ENCODE measurements at regions not wholly inside any gene's neighbourhood (a gene's known extent, or its start where the extent isn't known, plus 50 kb on each side); places are given as distances from the start of the nearest gene placed in this dataset.

- TF ChIP-seq ZNF596 (tag by site-specific recombination; IDR thresholded peaks at IDR 0.05) (no peak), BCL6B (tag by site-specific recombination; IDR thresholded peaks at IDR 0.05) (no peak)
Observed at GRCh38 chr16:35150805-35151312, 1691.4 kb downstream of the TP53TG3F start (continued).

- Histone ChIP-seq H3K36me3 (ENCODE audit: control insufficient read depth in 2 of 2, insufficient read depth in 1 of 2, low read length in 2 of 2) (no peaks in the 10 kb centered on the region), H3K4me3 (ENCODE audit: low read depth, low read length) (no peak overlapping the region), H3K9me3 (ENCODE audit: control insufficient read depth, insufficient read depth, low read depth, low read length) (no peaks in the 10 kb centered on the region), H3K27ac (ENCODE audit: extremely low read depth, low read depth, low read length) (no peak overlapping the region), H3K4me1 (ENCODE audit: control insufficient read depth, insufficient read depth, low read length) (no peaks in the 10 kb centered on the region)
- TF ChIP-seq ZNF211 (tag by site-specific recombination; IDR thresholded peaks at IDR 0.05; ENCODE audit: low read depth) (no peak), HOXD13 (CRISPR knock-in tag; IDR thresholded peaks at IDR 0.05; ENCODE audit: borderline replicate concordance) (no peak), ZFP41 (tag by site-specific recombination; IDR thresholded peaks at IDR 0.05; ENCODE audit: borderline replicate concordance) (no peak), CTCF (tag by site-specific recombination; IDR thresholded peaks at IDR 0.05) (no peak), ZNF521 (tag by site-specific recombination; IDR thresholded peaks at IDR 0.05) (no peak), ZIC2 (tag by site-specific recombination; IDR thresholded peaks at IDR 0.05) (no peak), KLF7 (tag by site-specific recombination; IDR thresholded peaks at IDR 0.05; ENCODE audit: borderline replicate concordance) (no peak), ZNF223 (tag by site-specific recombination; IDR thresholded peaks at IDR 0.05) (no peak), BCL11B (tag by site-specific recombination; IDR thresholded peaks at IDR 0.05; ENCODE audit: low read depth) (no peak), ZNF677 (tag by site-specific recombination; IDR thresholded peaks at IDR 0.05) (no peak), ZNF549 (tag by site-specific recombination; IDR thresholded peaks at IDR 0.05) (no peak), ZFP3 (tag by site-specific recombination; IDR thresholded peaks at IDR 0.05; ENCODE audit: low read depth) (no peak), ZNF600 (tag by site-specific recombination; IDR thresholded peaks at IDR 0.05) (no peak), ZNF202 (tag by site-specific recombination; IDR thresholded peaks at IDR 0.05; ENCODE audit: borderline replicate concordance) (no peak), YY2 (tag by site-specific recombination; IDR thresholded peaks at IDR 0.05) (no peak), ZNF274 (IDR thresholded peaks at IDR 0.05; ENCODE audit: low read length) (no peak), ZNF274 (tag by site-specific recombination; IDR thresholded peaks at IDR 0.05; ENCODE audit: borderline replicate concordance) (no peak), ZNF302 (tag by site-specific recombination; IDR thresholded peaks at IDR 0.05; ENCODE audit: low read depth) (no peak)
- TF ChIP-seq, protein P1, sequence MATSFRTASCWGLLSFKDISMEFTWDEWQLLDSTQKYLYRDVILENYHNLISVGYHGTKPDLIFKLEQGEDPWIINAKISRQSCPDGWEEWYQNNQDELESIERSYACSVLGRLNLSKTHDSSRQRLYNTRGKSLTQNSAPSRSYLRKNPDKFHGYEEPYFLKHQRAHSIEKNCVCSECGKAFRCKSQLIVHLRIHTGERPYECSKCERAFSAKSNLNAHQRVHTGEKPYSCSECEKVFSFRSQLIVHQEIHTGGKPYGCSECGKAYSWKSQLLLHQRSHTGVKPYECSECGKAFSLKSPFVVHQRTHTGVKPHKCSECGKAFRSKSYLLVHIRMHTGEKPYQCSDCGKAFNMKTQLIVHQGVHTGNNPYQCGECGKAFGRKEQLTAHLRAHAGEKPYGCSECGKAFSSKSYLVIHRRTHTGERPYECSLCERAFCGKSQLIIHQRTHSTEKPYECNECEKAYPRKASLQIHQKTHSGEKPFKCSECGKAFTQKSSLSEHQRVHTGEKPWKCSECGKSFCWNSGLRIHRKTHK (tag by site-specific recombination; IDR thresholded peaks at IDR 0.05), result no peak
- TF ChIP-seq, protein P2, sequence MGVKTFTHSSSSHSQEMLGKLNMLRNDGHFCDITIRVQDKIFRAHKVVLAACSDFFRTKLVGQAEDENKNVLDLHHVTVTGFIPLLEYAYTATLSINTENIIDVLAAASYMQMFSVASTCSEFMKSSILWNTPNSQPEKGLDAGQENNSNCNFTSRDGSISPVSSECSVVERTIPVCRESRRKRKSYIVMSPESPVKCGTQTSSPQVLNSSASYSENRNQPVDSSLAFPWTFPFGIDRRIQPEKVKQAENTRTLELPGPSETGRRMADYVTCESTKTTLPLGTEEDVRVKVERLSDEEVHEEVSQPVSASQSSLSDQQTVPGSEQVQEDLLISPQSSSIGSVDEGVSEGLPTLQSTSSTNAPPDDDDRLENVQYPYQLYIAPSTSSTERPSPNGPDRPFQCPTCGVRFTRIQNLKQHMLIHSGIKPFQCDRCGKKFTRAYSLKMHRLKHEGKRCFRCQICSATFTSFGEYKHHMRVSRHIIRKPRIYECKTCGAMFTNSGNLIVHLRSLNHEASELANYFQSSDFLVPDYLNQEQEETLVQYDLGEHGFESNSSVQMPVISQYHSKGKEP (tag by site-specific recombination; IDR thresholded peaks at IDR 0.05), result no peak
- TF ChIP-seq, protein P3, sequence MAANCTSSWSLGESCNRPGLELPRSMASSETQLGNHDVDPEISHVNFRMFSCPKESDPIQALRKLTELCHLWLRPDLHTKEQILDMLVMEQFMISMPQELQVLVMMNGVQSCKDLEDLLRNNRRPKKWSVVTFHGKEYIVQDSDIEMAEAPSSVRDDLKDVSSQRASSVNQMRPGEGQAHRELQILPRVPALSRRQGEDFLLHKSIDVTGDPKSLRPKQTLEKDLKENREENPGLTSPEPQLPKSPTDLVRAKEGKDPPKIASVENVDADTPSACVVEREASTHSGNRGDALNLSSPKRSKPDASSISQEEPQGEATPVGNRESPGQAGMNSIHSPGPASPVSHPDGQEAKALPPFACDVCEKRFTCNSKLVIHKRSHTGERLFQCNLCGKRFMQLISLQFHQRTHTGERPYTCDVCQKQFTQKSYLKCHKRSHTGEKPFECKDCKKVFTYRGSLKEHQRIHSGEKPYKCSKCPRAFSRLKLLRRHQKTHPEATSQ (tag by site-specific recombination; IDR thresholded peaks at IDR 0.05), result no peak
- ChIA-PET CTCF (no interaction called here), POLR2A (no interaction called here)
Observed at GRCh38 chr16:35152067-35152627, 1692.7 kb downstream of the TP53TG3F start.
